Transverse colon (tissue), 4 donors: ENCODE measurements at regions not wholly inside any gene's neighbourhood (a gene's known extent, or its start where the extent isn't known, plus 50 kb on each side); places are given as distances from the start of the nearest gene placed in this dataset.

Experiments
- EP300 ChIP-seq: sonication (generic); formaldehyde crosslinking; IDR thresholded peaks from one replicate; pipeline ENCODE4 v1.6.1; 2017; ENCODE audit warnings: antibody characterized with exemption, low read depth
- POLR2A ChIP-seq: fragments of 450-650 bp; IDR thresholded peaks from one replicate; pipeline ENCODE4 v1.6.1; 2016; ENCODE audit warnings: antibody characterized with exemption, mild to moderate bottlenecking, moderate library complexity
- POLR2AphosphoS5 ChIP-seq, 3 donors: sonication (generic); formaldehyde crosslinking; IDR thresholded peaks; one replicate each; pipeline ENCODE4 v1.6.1; 2016; ENCODE audit warnings: antibody characterized with exemption in 3 of 3
- TF ChIP-seq, protein P1 (sequence below), 5 experiments: fragments of 200-600 bp in 3 of 5; fragments of 450-650 bp in 2 of 5; sonication (generic) in 3 of 5; IDR thresholded peaks; 1 replicate in 2 of 5; 2 replicates in 3 of 5; pipeline ENCODE4 v1.5.1; 2016 to 2017; ENCODE audit warnings: antibody characterized with exemption in 5 of 5, inconsistent platforms in 3 of 5, mild to moderate bottlenecking in 2 of 5, moderate library complexity in 1 of 5

DNA sequence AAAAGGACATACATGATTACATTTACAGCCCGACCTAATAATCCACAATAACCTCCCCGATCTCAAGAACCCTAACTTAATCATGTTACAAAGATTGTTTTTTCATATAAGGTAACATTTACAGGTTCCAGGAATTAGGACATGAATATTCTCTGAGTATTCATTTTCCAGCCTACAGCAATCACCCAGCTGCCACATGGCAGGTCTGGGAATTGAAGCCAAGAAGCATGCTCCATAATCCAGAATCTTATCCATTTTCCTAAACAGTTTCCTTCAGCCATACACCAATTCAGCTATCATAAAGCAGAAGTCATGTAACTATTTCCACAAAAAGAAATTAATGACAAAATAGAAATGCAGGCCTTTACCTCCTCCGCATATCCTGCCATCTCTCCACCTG lies 163.4 kb downstream of the CAAP1 start:
- TF ChIP-seq, protein P1, sequence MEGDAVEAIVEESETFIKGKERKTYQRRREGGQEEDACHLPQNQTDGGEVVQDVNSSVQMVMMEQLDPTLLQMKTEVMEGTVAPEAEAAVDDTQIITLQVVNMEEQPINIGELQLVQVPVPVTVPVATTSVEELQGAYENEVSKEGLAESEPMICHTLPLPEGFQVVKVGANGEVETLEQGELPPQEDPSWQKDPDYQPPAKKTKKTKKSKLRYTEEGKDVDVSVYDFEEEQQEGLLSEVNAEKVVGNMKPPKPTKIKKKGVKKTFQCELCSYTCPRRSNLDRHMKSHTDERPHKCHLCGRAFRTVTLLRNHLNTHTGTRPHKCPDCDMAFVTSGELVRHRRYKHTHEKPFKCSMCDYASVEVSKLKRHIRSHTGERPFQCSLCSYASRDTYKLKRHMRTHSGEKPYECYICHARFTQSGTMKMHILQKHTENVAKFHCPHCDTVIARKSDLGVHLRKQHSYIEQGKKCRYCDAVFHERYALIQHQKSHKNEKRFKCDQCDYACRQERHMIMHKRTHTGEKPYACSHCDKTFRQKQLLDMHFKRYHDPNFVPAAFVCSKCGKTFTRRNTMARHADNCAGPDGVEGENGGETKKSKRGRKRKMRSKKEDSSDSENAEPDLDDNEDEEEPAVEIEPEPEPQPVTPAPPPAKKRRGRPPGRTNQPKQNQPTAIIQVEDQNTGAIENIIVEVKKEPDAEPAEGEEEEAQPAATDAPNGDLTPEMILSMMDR (IDR thresholded peaks at IDR 0.05) = no peak
- TF ChIP-seq POLR2A = no peak
- TF ChIP-seq POLR2AphosphoS5 (IDR thresholded peaks at IDR 0.05) = no peak
- TF ChIP-seq EP300 = no peak
